Effector memory CD8-positive, alpha-beta T cell (primary cell): ENCODE measurements at regions not wholly inside any gene's neighbourhood (a gene's known extent, or its start where the extent isn't known, plus 50 kb on each side); places are given as distances from the start of the nearest gene placed in this dataset.

ENCODE experiments used
- ATAC-seq: fragments of 150-1000 bp; cut with Tn5 transposase; replicated peaks from 2 replicates; pipeline ENCODE4 v1.10.0; 2021; ENCODE audit warnings: mild to moderate bottlenecking, moderate library complexity
- DNase-seq, 3 experiments: peaks; one replicate each; pipeline ENCODE4 v3.0.0; 2021
- H3K27ac Mint-ChIP-seq, 2 donors: one replicate each; pipeline ENCODE4 v1.8.0; 2022; ENCODE audit warnings: mild to moderate bottlenecking in 2 of 2, mixed read lengths in 2 of 2, moderate library complexity in 2 of 2
- H3K27me3 Mint-ChIP-seq, 2 donors: one replicate each; pipeline ENCODE4 v1.8.0; 2022; ENCODE audit warnings: mixed read lengths in 2 of 2
- H3K36me3 Mint-ChIP-seq: one replicate; pipeline ENCODE4 v1.8.0; 2022; ENCODE audit warnings: mild to moderate bottlenecking, moderate library complexity, mixed read lengths; ENCODE audit not compliant: insufficient read depth
- H3K4me1 Mint-ChIP-seq, 2 donors: one replicate each; pipeline ENCODE4 v1.8.0; 2022; ENCODE audit warnings: low read depth in 2 of 2, mixed read lengths in 2 of 2
- H3K4me3 Mint-ChIP-seq, 2 donors: one replicate each; pipeline ENCODE4 v1.8.0; 2022; ENCODE audit warnings: mild to moderate bottlenecking in 2 of 2, mixed read lengths in 2 of 2, moderate library complexity in 2 of 2
- H3K9me3 Mint-ChIP-seq, 2 donors: one replicate each; pipeline ENCODE4 v1.8.0; 2022; ENCODE audit warnings: mixed read lengths in 2 of 2

DNA sequence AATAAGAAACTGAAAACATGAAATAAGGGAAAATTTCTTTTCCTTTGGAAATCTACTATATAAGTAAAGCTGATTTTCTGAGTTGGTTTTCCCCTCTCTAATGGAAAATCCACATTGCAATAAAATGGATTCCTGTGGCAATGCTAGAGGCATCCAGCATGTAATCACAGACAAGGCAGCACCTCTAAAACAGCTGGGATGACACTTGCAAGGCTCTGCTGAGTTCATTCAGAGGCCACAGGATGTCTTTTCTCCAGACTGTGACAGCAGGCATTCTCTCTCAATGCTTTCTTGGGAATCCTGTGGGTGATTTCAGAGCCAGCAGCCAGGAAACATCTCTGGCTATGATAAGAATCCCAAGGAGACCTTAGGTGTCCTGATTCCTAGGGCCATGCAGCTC, 201.3 kb upstream of the BLID start:
- no peak overlapping the region for H3K4me3 Mint-ChIP-seq
- H3K4me1 Mint-ChIP-seq = no peaks in the 10 kb centered on the region
- no peak for ATAC-seq
- H3K27ac Mint-ChIP-seq = no peak overlapping the region
- DNase-seq = no peak
- no peaks in the 10 kb centered on the region for H3K36me3 Mint-ChIP-seq
- peaks cover 7 to 9% of the 10 kb centered on the region in 2 donors for H3K27me3 Mint-ChIP-seq
- peaks cover 0 to 4% of the 10 kb centered on the region in 2 donors for H3K9me3 Mint-ChIP-seq

DNA sequence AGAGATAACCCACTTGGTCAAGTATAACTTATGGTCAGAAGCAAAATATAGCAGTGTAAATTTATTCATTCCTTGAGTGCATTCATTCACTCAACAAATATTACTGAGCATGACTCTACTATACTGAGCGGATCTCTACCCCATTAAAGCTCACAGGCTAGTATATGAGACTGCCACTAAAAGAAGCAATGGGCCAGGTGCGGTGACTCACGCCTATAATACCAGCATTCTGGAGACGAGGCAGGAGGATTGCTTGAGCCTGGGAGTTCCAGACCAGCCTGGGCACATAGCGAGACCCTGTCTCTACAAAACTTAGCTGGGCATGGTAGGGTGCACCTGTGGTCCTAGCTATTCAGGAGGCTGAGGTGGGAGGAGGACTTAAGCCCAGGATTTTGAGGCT, 197.6 kb upstream of the BLID start:
- no peak for DNase-seq
- no peak for ATAC-seq
- Mint-ChIP-seq H3K4me3 (no peak overlapping the region), H3K27me3 (peaks cover 0 to 21% of the 10 kb centered on the region in 2 donors), H3K9me3 (peaks cover 0 to 2% of the 10 kb centered on the region in 2 donors), H3K27ac (no peak overlapping the region), H3K36me3 (no peaks in the 10 kb centered on the region), H3K4me1 (no peaks in the 10 kb centered on the region)

DNA sequence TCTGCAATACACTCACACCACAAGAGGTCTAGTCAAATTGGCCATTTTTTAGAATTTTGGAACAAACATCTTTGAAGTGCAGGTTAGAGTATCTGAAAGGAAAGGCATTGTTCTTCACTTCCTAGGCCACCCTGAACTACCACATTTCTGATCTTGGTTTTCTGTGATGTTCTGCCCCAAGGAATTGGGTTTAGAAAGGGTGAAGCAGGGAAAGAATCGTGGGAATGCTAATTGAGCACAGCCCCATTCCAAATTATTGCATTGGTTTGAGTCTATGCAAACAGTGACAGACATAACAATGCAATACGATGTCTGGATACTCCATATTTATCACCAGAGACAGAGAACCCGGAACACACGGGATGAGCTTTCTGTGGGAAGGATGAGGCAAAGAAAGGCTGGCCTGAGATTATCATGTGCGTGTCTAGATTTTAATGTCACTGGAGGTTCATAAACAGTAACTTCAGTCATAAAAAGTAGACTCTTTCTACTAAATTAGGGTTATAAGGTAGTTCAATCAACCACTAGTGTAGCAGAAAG, 195.3 kb upstream of the BLID start:
- Mint-ChIP-seq H3K4me1 (no peaks in the 10 kb centered on the region), H3K4me3 (no peak overlapping the region), H3K9me3 (peaks cover 0 to 2% of the 10 kb centered on the region in 2 donors), H3K36me3 (no peaks in the 10 kb centered on the region), H3K27ac (no peak overlapping the region), H3K27me3 (peaks cover 4 to 23% of the 10 kb centered on the region in 2 donors)
- no peak for DNase-seq
- no peak for ATAC-seq

DNA sequence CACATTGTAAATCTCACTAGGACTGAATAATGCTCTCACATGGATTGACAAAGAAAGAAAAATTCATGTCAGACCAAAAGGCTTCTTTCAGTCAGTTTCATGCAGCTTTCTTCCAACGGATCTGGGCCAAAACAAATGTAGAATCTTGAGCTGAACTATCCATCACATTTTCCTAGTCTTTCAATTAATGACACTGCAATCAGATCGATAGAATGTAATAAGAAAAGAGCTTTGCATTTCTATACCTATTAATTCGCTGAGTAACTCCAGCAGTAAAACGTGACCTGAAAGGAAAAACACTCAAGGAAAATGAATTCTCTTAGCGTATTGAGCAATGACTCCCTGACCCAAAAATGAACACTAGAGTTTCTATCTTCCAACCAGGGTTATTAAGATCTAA, 194.8 kb upstream of the BLID start:
- Mint-ChIP-seq H3K4me3 (no peak overlapping the region), H3K36me3 (no peaks in the 10 kb centered on the region), H3K27me3 (peaks cover 4 to 18% of the 10 kb centered on the region in 2 donors), H3K27ac (no peak overlapping the region), H3K4me1 (no peaks in the 10 kb centered on the region), H3K9me3 (no peaks in the 10 kb centered on the region)
- DNase-seq = no peak
- no peak for ATAC-seq

DNA sequence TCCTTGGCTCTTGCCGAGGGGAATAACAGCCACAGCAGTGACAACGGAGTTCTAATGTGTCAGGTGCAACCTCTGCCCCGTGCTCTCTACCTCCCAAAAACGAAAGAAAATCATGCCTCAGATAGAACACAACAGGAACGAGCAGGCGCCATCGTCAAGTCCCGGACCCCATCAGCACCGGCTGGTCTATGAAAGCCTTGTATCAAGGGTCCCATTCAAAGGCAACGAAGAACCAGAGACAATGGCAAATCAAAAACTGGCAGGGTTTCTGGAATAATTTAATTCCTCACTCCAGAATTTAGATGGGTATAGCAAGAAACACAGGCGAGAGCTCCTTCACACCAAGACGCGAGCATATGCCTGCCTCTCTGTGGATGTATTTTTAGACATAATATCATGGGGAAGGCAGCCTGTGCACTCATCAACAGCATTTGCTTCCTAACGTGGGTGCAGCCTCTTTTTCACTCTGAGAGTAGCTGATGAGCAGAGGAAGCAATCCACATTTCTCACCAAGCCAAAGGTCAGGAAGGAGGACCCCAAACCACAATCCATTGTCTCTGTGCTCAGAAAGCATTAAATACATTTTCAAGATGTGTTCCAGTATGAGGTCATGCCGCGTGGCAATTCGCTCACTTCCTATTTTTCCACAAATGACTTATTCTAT, 193.4 kb upstream of the BLID start:
- Mint-ChIP-seq H3K27me3 (peaks cover 4 to 15% of the 10 kb centered on the region in 2 donors), H3K4me3 (no peak overlapping the region), H3K27ac (no peak overlapping the region), H3K9me3 (no peaks in the 10 kb centered on the region), H3K4me1 (no peaks in the 10 kb centered on the region), H3K36me3 (no peaks in the 10 kb centered on the region)
- no peak for ATAC-seq
- DNase-seq = no peak

DNA sequence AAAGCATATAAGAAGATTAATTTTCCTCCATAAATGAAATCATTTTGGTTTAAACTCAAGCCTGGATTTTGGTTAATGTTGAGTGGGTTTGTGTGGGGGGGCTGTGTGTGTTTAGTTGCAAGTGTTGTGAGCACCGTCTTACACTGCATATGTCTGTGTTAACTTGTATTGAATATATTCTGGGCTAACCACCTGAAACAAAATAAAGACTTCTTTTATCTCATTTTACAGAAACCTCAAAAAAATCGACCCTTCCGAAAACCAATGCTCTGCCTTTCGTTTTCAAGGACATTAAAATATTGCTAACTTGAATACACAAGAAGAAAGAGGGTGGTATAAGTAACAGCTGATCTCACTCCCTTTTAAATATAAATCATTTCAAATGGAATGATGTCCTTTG, 192.2 kb upstream of the BLID start:
- ATAC-seq (no peak), DNase-seq (no peak)
- Mint-ChIP-seq H3K36me3 (no peaks in the 10 kb centered on the region), H3K9me3 (no peaks in the 10 kb centered on the region), H3K4me3 (no peak overlapping the region), H3K27me3 (peaks cover 4 to 15% of the 10 kb centered on the region in 2 donors), H3K27ac (no peak overlapping the region), H3K4me1 (no peaks in the 10 kb centered on the region)

DNA sequence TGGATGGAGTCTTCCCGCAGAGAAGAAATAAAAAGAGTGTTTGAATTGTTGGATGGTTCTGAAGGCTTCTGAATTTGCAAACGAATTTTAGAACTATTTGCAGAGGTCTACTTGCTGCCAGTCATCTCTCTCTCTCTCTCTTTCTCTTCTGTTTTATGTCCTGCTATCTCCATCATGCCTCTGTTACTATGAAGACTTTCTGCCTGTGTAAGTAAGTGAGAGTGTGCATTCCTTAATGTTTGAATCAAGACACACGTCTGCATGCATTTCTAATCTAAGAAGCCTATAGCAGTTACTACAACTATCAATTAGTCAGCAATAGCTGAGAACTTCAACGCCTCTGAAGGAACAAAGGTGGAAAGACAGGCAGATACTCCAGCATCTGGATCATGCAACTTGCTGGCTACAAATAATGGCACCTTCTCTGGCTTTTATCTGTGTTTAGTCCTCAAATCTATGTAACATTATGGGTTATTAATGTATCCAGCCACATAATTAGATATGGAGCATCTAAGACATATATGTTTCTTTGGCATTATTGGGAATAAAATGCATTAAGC, 191.5 kb upstream of the BLID start:
- Mint-ChIP-seq H3K9me3 (no peaks in the 10 kb centered on the region), H3K4me3 (no peak overlapping the region), H3K4me1 (no peaks in the 10 kb centered on the region), H3K27ac (no peak overlapping the region), H3K27me3 (peaks cover 4 to 15% of the 10 kb centered on the region in 2 donors), H3K36me3 (no peaks in the 10 kb centered on the region)
- DNase-seq (no peak), ATAC-seq (no peak)

DNA sequence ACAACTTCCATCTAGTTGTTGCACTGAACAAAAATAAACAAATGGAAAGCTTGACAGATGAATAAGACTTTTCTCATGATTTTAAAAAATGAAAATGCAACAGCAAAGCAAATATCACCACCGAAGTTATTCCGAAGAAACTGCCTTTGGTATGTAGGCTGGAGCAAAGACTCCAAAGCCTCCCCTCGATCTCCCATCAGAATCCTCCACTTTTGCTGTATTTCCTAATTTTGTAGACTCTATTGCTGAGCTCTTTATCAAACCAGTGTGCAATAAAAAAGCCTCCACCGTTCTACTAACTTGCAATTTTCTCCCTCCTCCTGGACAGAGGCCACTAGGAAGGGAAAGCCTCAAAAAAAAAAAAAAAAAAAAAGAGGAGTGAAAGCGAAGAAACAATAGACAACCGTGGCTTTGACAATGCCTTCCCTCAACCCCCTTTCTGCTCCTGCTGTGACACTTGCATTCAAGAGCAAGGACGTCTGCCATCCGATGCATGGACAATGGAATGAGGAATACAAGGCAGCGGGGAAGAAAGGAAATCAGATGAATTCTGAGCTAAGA, 190.9 kb upstream of the BLID start:
- Mint-ChIP-seq H3K36me3 (no peaks in the 10 kb centered on the region), H3K27ac (no peak overlapping the region), H3K27me3 (peaks cover 4 to 15% of the 10 kb centered on the region in 2 donors), H3K4me3 (no peak overlapping the region), H3K9me3 (no peaks in the 10 kb centered on the region), H3K4me1 (no peaks in the 10 kb centered on the region)
- DNase-seq (no peak), ATAC-seq (no peak)

DNA sequence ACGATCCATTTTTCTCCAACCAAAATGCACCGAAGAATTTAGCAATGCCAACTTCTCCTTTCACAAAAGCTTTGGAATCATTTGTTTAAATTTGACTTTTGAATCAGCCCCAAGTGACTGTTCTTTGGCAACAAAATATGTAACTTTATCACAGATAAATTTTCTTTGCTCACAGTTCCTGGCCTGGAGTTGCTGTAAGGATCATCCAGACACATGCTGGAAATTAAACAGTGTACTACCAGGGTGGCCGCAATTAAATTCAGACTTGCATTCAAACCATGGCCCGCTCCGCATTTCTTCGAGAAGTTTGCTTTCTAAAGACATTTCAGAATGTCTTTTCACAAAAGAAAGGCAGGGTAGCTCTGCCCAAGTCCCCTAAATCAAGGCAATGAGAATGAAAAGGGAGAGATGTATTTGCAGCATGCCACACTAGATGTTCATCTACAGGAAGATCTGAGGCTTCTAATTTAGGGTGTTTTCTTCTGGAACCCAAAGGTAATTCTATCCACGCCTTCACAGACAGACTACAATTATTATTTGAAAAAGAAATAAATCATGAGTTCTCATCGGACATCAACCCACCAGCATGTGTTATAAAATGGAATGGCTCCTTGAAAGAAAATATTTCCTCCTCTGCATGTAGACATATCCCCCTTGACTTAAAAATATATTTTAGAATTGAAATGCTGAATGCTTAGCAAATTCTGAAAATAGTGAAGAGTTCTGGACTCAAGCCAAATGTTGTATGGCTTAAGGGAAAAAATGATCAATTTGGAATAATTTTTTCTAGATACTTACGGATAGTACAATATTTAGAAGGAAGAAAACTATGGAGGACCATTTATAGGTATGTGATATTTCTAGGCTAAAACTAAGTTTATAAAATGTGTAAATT, 189.7 kb upstream of the BLID start:
- no peak overlapping the region for H3K27ac Mint-ChIP-seq
- H3K4me1 Mint-ChIP-seq = no peaks in the 10 kb centered on the region

DNA sequence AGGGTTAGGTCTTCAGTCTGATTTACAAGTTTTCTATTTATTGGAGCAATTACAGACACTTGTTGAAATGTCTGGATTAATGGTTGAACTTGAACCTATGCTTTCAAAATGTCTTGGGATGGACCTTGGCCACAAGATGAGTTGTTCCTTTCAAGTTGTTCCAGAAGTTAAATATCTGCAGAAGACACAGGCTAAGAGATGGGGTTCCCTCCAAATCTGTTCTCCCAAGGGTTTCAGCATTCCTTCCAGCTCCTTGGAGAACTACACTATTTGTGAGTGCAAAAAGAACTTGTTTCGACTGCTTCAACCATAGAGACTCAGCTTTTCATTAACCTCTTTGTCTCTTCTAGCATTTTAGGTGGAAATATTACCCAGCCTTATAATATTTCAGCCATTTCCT, 189.0 kb upstream of the BLID start:
- Mint-ChIP-seq H3K4me3 (no peak overlapping the region), H3K36me3 (no peaks in the 10 kb centered on the region), H3K9me3 (peaks cover 1 to 3% of the 10 kb centered on the region in 2 donors), H3K4me1 (no peaks in the 10 kb centered on the region), H3K27ac (no peak overlapping the region), H3K27me3 (peaks cover 4 to 15% of the 10 kb centered on the region in 2 donors)
- DNase-seq (no peak), ATAC-seq (no peak)

More for the DNA sequence above, 189.7 kb upstream of the BLID start:
- no peak for ATAC-seq
- no peak overlapping the region for H3K4me3 Mint-ChIP-seq
- peaks cover 4 to 15% of the 10 kb centered on the region in 2 donors for H3K27me3 Mint-ChIP-seq
- no peak for DNase-seq
- no peaks in the 10 kb centered on the region for H3K9me3 Mint-ChIP-seq
- no peaks in the 10 kb centered on the region for H3K36me3 Mint-ChIP-seq

DNA sequence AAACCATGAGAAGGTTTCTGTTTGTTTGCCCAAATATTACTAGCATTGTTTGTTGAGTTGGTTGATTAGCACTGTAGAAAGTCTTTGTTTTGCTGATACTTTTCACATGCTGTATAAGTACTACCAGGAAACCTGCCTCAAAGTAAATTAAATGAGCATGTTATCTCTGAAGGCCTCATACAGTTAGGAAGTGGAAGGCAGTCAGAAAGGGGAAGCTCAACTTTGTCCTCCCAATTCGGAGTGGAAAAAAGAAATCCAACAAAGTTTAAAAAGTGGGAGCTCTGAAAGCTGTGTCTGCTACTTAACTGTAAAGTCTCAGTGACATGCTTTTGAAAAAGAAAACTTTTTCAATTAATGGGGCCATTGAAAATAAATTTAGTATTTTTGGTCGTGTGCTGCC, 188.3 kb upstream of the BLID start:
- Mint-ChIP-seq H3K4me1 (no peaks in the 10 kb centered on the region), H3K27ac (no peak overlapping the region), H3K27me3 (peaks cover 4 to 10% of the 10 kb centered on the region in 2 donors), H3K9me3 (peaks cover 5 to 6% of the 10 kb centered on the region in 2 donors), H3K4me3 (no peak overlapping the region), H3K36me3 (no peaks in the 10 kb centered on the region)
- no peak for DNase-seq
- ATAC-seq = no peak

DNA sequence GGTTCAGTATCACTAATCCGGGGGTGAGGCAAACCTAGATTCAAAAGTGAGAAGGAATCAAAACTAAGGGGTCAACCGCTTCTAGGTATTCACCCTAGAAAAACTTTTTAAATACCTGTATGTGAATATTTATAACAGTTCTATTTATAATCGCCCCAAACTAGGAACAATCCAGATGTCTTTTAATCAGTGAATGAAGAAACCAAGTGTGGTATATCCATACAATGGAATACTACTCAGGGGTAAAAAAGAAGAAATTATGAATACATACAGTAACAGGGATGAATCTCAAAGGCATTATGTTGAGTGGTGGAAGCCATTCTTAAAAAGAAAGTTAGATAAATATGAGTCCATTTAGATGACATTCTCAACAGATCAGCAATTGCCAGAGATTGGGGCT, 178.0 kb upstream of the BLID start:
- Mint-ChIP-seq H3K4me1 (no peaks in the 10 kb centered on the region), H3K27ac (no peak overlapping the region), H3K4me3 (no peak overlapping the region), H3K27me3 (no peaks in the 10 kb centered on the region), H3K36me3 (no peaks in the 10 kb centered on the region), H3K9me3 (peaks cover 0 to 13% of the 10 kb centered on the region in 2 donors)
- ATAC-seq = no peak
- no peak for DNase-seq

DNA sequence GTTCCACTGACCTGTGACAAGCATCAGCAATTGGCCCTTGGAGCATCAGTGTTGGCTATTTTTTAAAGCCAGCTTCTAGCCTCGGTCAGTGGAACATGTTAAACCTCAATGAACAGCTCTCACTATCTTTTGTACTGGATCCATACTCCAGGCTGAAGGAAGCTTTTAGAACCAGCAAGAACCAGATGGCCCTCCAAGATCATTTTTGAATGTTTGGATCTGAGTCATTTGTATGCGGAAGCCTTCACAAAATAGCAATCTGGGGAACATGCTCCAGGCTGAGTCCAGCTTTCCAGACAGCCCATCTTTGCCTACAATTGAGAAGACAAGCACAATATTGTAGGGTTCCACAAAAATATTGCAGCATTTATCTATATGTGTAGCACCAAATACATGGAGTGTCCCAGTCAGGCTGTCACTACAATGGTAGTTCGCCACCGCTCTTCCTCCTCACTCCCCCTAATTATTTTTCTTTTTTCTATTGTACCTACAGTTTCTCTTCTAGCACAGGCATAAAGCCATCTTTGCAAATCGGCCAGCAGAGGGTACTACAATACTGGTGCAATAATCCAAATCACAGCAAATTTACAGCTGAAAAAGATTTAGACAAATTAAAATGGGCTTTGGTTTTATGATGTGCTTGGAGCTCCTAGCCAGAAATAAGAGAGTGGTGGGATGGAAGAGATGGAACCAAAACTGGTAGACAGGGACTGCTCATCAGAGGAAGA, 177.4 kb upstream of the BLID start:
- H3K27me3 Mint-ChIP-seq = no peaks in the 10 kb centered on the region
- no peaks in the 10 kb centered on the region for H3K36me3 Mint-ChIP-seq
- no peak overlapping the region for H3K27ac Mint-ChIP-seq
- ATAC-seq = no peak
- no peak for DNase-seq
- H3K4me3 Mint-ChIP-seq = no peak overlapping the region
- H3K4me1 Mint-ChIP-seq = no peaks in the 10 kb centered on the region
- peaks cover 0 to 10% of the 10 kb centered on the region in 2 donors for H3K9me3 Mint-ChIP-seq
